Neural cell (in vitro differentiated cells): ENCODE measurements at regions not wholly inside any gene's neighbourhood (a gene's known extent, or its start where the extent isn't known, plus 50 kb on each side); places are given as distances from the start of the nearest gene placed in this dataset.

ENCODE experiments used
- H2AFZ ChIP-seq: fragments of 200-600, 300-800 bp; sonication (generic), shearing (Covaris generic); 2 replicates; pipeline ENCODE4 v1.6.0; 2014; ENCODE audit warnings: low read depth, mild to moderate bottlenecking, antibody characterized with exemption, low read length, moderate library complexity
- H3F3A ChIP-seq: fragments of 200-600 bp; shearing (Covaris generic); 2 replicates; pipeline ENCODE4 v1.6.1; 2016; ENCODE audit warnings: mild to moderate bottlenecking, moderate library complexity, mixed read lengths, antibody characterized with exemption, low read length; ENCODE audit not compliant: insufficient read depth, poor library complexity, severe bottlenecking
- H3K27ac ChIP-seq: fragments of 200-600, 300-800 bp; sonication (generic), shearing (Covaris generic); 2 replicates; pipeline ENCODE4 v1.5.1; 2014; ENCODE audit warnings: mild to moderate bottlenecking, low read length, moderate library complexity
- H3K27me3 ChIP-seq: fragments of 300-800, 200-600 bp; sonication (generic), shearing (Covaris generic); 2 replicates; pipeline ENCODE4 v1.6.0; 2014; ENCODE audit warnings: mild to moderate bottlenecking, low read depth, low read length, moderate library complexity; ENCODE audit not compliant: insufficient read depth
- H3K36me3 ChIP-seq: fragments of 300-800, 200-600 bp; sonication (generic), shearing (Covaris generic); 2 replicates; pipeline ENCODE4 v1.5.1; 2014; ENCODE audit warnings: mild to moderate bottlenecking, antibody characterized with exemption, low read length, moderate library complexity; ENCODE audit not compliant: insufficient read depth
- H3K4me2 ChIP-seq: fragments of 300-800, 200-600 bp; sonication (generic), shearing (Covaris generic); 2 replicates; pipeline ENCODE4 v1.6.0; 2014; ENCODE audit warnings: mild to moderate bottlenecking, low read length
- H3K4me3 ChIP-seq: fragments of 300-800, 200-600 bp; sonication (generic), shearing (Covaris generic); 2 replicates; pipeline ENCODE4 v1.5.1; 2014; ENCODE audit warnings: mild to moderate bottlenecking, low read length, moderate library complexity
- H3K79me2 ChIP-seq: fragments of 200-600 bp; shearing (Covaris generic); replicated peaks from 2 replicates; pipeline ENCODE4 v1.6.0; 2014; ENCODE audit warnings: mild to moderate bottlenecking, low read length, moderate library complexity; ENCODE audit not compliant: insufficient read depth
- H3K9ac ChIP-seq: fragments of 300-800, 200-600 bp; sonication (generic), shearing (Covaris generic); 2 replicates; pipeline ENCODE4 v1.6.1; 2016; ENCODE audit warnings: mild to moderate bottlenecking, low read length, mixed read lengths
- H3K9me2 ChIP-seq: fragments of 200-600 bp; shearing (Covaris generic); 2 replicates; pipeline ENCODE4 v1.6.1; 2016; ENCODE audit warnings: mild to moderate bottlenecking, low read length, mixed read lengths; ENCODE audit not compliant: insufficient read depth
- H3K9me3 ChIP-seq: fragments of 200-600, 300-800 bp; sonication (generic), shearing (Covaris generic); 2 replicates; pipeline ENCODE4 v1.6.1; 2016; ENCODE audit warnings: mild to moderate bottlenecking, mixed run types, low read length, moderate library complexity, mixed read lengths
- H4K20me1 ChIP-seq: fragments of 200-600 bp; shearing (Covaris generic); 2 replicates; pipeline ENCODE4 v1.6.1; 2016; ENCODE audit warnings: mild to moderate bottlenecking, mixed run types; ENCODE audit not compliant: insufficient read depth
- CTCF ChIP-seq: fragments of 450-650 bp; IDR thresholded peaks from 2 replicates; pipeline ENCODE4 v1.5.1; 2014; ENCODE audit warnings: antibody characterized with exemption, mild to moderate bottlenecking, moderate library complexity; ENCODE audit not compliant: poor library complexity, severe bottlenecking
- EP300 ChIP-seq: fragments of 450-650 bp; conservative IDR thresholded peaks from 2 replicates; pipeline ENCODE4 v1.6.1; 2014; ENCODE audit warnings: antibody characterized with exemption, mild to moderate bottlenecking, moderate library complexity; ENCODE audit not compliant: poor library complexity, severe bottlenecking
- EZH2 ChIP-seq: fragments of 200-600, 300-800 bp; shearing (Covaris generic), sonication (generic); IDR thresholded peaks from 2 replicates; pipeline ENCODE4 v1.6.1; 2014; ENCODE audit warnings: antibody characterized with exemption, low read length, borderline replicate concordance, mild to moderate bottlenecking; ENCODE audit not compliant: insufficient read depth, poor library complexity, severe bottlenecking
- MXI1 ChIP-seq: fragments of 450-650 bp; conservative IDR thresholded peaks from 2 replicates; pipeline ENCODE4 v1.6.1; 2014; ENCODE audit warnings: antibody characterized with exemption, mild to moderate bottlenecking; ENCODE audit not compliant: poor library complexity, severe bottlenecking
- POLR2AphosphoS5 ChIP-seq: IDR thresholded peaks from 2 replicates; pipeline ENCODE4 v1.6.1; 2012
- RAD21 ChIP-seq: fragments of 450-650 bp; conservative IDR thresholded peaks from 2 replicates; pipeline ENCODE4 v1.6.1; 2014; ENCODE audit warnings: antibody characterized with exemption, mild to moderate bottlenecking, moderate library complexity
- REST ChIP-seq: IDR thresholded peaks from 2 replicates; pipeline ENCODE4 v1.6.1; 2012; ENCODE audit warnings: borderline replicate concordance
- SMC3 ChIP-seq: fragments of 450-650 bp; conservative IDR thresholded peaks from 2 replicates; pipeline ENCODE4 v1.6.1; 2014; ENCODE audit warnings: antibody characterized with exemption, mild to moderate bottlenecking, moderate library complexity; ENCODE audit not compliant: poor library complexity
- TAF1 ChIP-seq: IDR thresholded peaks from 2 replicates; pipeline ENCODE4 v1.6.1; 2012; ENCODE audit warnings: low read depth

GRCh38 chr2:53129851-53130250 is 637.8 kb upstream of the CHAC2 start:
- Histone ChIP-seq H3K27ac (no peak overlapping the region), H3K27me3 (no peaks in the 10 kb centered on the region), H3K9me3 (no peaks in the 10 kb centered on the region), H3K4me2 (no peak overlapping the region), H3K9ac (no peak overlapping the region), H3K79me2 (no peaks in the 10 kb centered on the region), H3K36me3 (no peaks in the 10 kb centered on the region), H3K4me3 (no peak overlapping the region), H3F3A (no peaks in the 10 kb centered on the region), H2AFZ (no peak overlapping the region), H3K9me2 (no peaks in the 10 kb centered on the region), H4K20me1 (no peaks in the 10 kb centered on the region)
- TF ChIP-seq TAF1 (no peak), REST (no peak), POLR2AphosphoS5 (no peak), CTCF (no peak), MXI1 (no peak), EP300 (no peak), SMC3 (no peak), RAD21 (no peak)

- H3K79me2 ChIP-seq: no peaks in the 10 kb centered on the region
- no peak overlapping the region for H3K4me3 ChIP-seq
- H3K27ac ChIP-seq: no peak overlapping the region
- H3K9me2 ChIP-seq: no peaks in the 10 kb centered on the region
- TF ChIP-seq MXI1 (no peak), RAD21 (no peak), SMC3 (no peak), TAF1 (no peak), REST (no peak), POLR2AphosphoS5 (no peak), EZH2 (no peak), CTCF (no peak), EP300 (no peak)
- H3K27me3 ChIP-seq: no peaks in the 10 kb centered on the region
- H2AFZ ChIP-seq: no peak overlapping the region
- H3K9ac ChIP-seq: no peak overlapping the region
- no peaks in the 10 kb centered on the region for H3K36me3 ChIP-seq
- H4K20me1 ChIP-seq: no peaks in the 10 kb centered on the region
- H3K9me3 ChIP-seq: no peaks in the 10 kb centered on the region
- H3K4me2 ChIP-seq: no peak overlapping the region
- H3F3A ChIP-seq: no peaks in the 10 kb centered on the region
These were observed 640.4 kb upstream of the CHAC2 start for GRCh38 chr2:53127061-53127650.
